GM06990 (cell line): ENCODE measurements at regions not wholly inside any gene's neighbourhood (a gene's known extent, or its start where the extent isn't known, plus 50 kb on each side); places are given as distances from the start of the nearest gene placed in this dataset.

ENCODE experiments used
- DNase-seq: peaks from one replicate; pipeline ENCODE4 v3.0.0-alpha.2; 2011; ENCODE audit not compliant: insufficient read length; ENCODE audit errors: extremely low read depth
- H3K27me3 ChIP-seq: replicated peaks from 2 replicates; pipeline ENCODE4 v1.6.0; 2011; ENCODE audit warnings: low read length; ENCODE audit not compliant: control insufficient read depth, insufficient read depth
- H3K36me3 ChIP-seq: 2 replicates; pipeline ENCODE4 v1.5.1; 2011; ENCODE audit warnings: low read length; ENCODE audit not compliant: control insufficient read depth, insufficient read depth
- H3K4me3 ChIP-seq: replicated peaks from 2 replicates; pipeline ENCODE4 v1.5.1; 2011; ENCODE audit warnings: low read depth, mild to moderate bottlenecking, control low read depth, low read length
- CTCF ChIP-seq: IDR thresholded peaks from 2 replicates; pipeline ENCODE4 v1.5.1; 2011; ENCODE audit warnings: low read length, control low read depth, mild to moderate bottlenecking, inconsistent platforms; ENCODE audit not compliant: insufficient read depth, poor library complexity, severe bottlenecking

DNA sequence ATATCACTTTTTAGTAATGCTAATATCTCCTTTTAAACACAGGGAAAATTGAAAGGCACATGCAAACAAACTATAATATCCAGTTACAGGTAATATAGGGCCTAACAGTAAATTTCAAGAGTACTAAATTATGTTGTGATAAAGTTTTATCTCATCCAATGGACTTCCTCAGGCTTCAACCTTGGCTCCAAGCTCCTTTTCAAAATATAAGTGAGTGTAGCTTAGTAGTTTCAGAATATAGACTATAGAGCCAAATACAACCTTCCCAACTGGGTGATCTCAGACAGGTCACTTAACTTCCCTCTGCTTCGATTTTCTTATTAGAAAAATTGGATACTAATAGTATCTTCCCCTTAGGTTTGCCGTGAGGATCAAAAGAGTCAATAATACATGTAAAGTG lies 93.5 kb upstream of the PARD3B start:
- no peak for TF ChIP-seq CTCF
- no peaks in the 10 kb centered on the region for H3K36me3 ChIP-seq
- no peak overlapping the region for H3K4me3 ChIP-seq
- H3K27me3 ChIP-seq = no peaks in the 10 kb centered on the region
- DNase-seq = no peak

GRCh38 chr2:204452464-204453023 lies 92.7 kb upstream of the PARD3B start:
- Histone ChIP-seq H3K27me3 (no peaks in the 10 kb centered on the region), H3K4me3 (no peak overlapping the region), H3K36me3 (no peaks in the 10 kb centered on the region)
- no peak for TF ChIP-seq CTCF
- no peak for DNase-seq

- DNase-seq = no peak
- TF ChIP-seq CTCF = no peak
- no peak overlapping the region for H3K4me3 ChIP-seq
- H3K36me3 ChIP-seq = no peaks in the 10 kb centered on the region
- no peaks in the 10 kb centered on the region for H3K27me3 ChIP-seq
Measured at GRCh38 chr2:204453730-204454167, 91.5 kb upstream of the PARD3B start.

DNA sequence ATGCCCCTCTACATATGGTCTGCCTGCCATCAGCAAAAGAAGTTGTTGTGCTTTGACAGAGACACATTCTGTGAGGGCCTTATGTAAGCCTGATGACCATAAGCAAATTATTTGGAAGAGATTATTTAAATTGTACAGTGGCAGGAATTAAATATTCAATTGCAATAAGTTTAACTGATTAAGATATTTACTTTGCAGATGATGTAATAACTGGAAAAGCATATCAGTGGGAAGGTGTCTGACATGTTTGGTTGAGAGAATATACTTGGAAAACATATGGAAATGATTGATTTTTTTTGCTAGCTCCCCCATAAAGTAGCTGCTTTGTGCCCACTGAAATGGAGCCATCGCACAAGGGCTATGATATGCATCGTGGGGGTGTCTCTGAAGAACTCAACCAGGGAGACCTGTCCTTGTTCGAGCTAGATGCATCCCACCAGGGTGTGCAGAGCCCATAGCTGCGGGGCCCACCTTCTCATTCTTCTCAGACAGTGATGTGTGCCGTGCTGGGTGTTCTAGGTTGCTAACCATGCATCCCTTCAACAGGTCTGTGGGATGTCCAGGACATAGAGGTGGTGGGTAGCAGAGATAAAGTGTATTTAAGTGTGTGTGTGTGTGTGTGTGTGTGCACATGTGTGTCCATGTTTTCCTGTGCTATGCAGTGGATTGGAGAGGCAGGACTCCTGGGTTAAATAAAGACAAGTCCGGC lies 90.4 kb upstream of the PARD3B start:
- no peak for TF ChIP-seq CTCF
- Histone ChIP-seq H3K27me3 (no peaks in the 10 kb centered on the region), H3K36me3 (no peaks in the 10 kb centered on the region), H3K4me3 (no peak overlapping the region)
- DNase-seq = no peak

DNA sequence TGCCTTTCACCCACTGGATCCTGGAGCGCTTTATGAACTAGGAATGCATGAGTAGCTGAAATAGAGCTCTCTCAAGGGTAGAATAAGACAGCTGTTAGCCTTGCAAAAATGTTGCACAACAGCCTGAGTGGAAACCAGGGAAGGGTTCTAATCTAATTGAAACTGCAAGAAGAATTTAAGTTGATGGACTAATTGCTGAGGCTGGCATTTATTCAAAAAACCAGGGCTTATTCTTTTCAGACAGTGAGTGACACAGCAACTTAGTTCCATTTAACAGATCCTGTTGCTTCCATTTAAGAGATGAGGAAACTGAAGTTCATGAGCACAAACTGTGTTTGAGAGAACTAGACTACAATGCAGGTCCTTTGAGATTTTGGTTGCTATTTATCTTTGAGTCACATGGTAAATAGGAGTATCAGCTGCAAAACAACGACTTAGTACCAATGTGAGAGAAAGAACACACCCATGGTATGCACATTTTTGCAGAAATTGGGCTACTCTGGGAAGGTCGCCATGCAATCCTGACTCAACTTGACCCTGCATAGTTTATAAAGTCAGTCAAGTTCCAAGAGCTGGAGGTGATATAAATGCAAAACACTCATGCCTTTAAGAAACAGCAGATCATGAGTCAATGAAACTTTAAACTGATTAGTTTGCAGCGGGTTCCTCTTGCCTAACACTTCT lies 76.4 kb upstream of the PARD3B start:
- no peaks in the 10 kb centered on the region for H3K36me3 ChIP-seq
- DNase-seq = no peak

More for the DNA sequence above, 76.4 kb upstream of the PARD3B start:
- no peaks in the 10 kb centered on the region for H3K27me3 ChIP-seq
- H3K4me3 ChIP-seq = no peak overlapping the region
- no peak for TF ChIP-seq CTCF
